Effector memory CD8-positive, alpha-beta T cell (primary cell): ENCODE measurements at regions not wholly inside any gene's neighbourhood (a gene's known extent, or its start where the extent isn't known, plus 50 kb on each side); places are given as distances from the start of the nearest gene placed in this dataset.

Experiments used
- ATAC-seq: fragments of 150-1000 bp; cut with Tn5 transposase; replicated peaks from 2 replicates; pipeline ENCODE4 v1.10.0; 2021; ENCODE audit warnings: mild to moderate bottlenecking, moderate library complexity
- DNase-seq, 3 experiments: peaks; one replicate each; pipeline ENCODE4 v3.0.0; 2021
- H3K27ac Mint-ChIP-seq, 2 donors: one replicate each; pipeline ENCODE4 v1.8.0; 2022; ENCODE audit warnings: mild to moderate bottlenecking in 2 of 2, mixed read lengths in 2 of 2, moderate library complexity in 2 of 2
- H3K27me3 Mint-ChIP-seq, 2 donors: one replicate each; pipeline ENCODE4 v1.8.0; 2022; ENCODE audit warnings: mixed read lengths in 2 of 2
- H3K36me3 Mint-ChIP-seq: one replicate; pipeline ENCODE4 v1.8.0; 2022; ENCODE audit warnings: mild to moderate bottlenecking, moderate library complexity, mixed read lengths; ENCODE audit not compliant: insufficient read depth
- H3K4me1 Mint-ChIP-seq, 2 donors: one replicate each; pipeline ENCODE4 v1.8.0; 2022; ENCODE audit warnings: low read depth in 2 of 2, mixed read lengths in 2 of 2
- H3K4me3 Mint-ChIP-seq, 2 donors: one replicate each; pipeline ENCODE4 v1.8.0; 2022; ENCODE audit warnings: mild to moderate bottlenecking in 2 of 2, mixed read lengths in 2 of 2, moderate library complexity in 2 of 2
- H3K9me3 Mint-ChIP-seq, 2 donors: one replicate each; pipeline ENCODE4 v1.8.0; 2022; ENCODE audit warnings: mixed read lengths in 2 of 2

DNA sequence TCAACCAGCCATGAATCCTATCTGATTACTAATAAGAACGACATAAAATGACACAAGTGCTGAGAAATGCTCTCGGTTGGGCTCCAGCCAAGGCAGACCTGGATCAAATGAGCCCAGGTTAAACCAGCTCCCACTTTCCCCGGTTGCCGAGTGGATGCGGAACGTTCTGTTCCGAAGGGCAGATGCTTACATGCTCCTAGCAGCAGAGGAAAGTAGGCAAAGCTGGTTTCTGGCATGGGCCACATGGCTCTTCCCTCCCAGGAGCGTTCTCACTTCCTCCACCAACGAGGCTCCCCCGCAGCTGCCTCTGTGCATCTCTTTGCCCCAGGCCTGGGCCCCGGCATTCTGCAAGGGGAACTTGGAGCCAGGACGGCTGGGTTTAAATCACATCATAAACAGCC is 61.8 kb upstream of the SDK1 start:
- H3K27ac Mint-ChIP-seq, result no peak overlapping the region
- H3K9me3 Mint-ChIP-seq, result peaks cover 7 to 11% of the 10 kb centered on the region in 2 donors
- ATAC-seq (no peak), DNase-seq (no peak)
- peaks cover 30 to 33% of the 10 kb centered on the region in 2 donors for H3K27me3 Mint-ChIP-seq
- no peak overlapping the region for H3K4me3 Mint-ChIP-seq
- H3K36me3 Mint-ChIP-seq, result no peaks in the 10 kb centered on the region
- no peaks in the 10 kb centered on the region for H3K4me1 Mint-ChIP-seq

DNA sequence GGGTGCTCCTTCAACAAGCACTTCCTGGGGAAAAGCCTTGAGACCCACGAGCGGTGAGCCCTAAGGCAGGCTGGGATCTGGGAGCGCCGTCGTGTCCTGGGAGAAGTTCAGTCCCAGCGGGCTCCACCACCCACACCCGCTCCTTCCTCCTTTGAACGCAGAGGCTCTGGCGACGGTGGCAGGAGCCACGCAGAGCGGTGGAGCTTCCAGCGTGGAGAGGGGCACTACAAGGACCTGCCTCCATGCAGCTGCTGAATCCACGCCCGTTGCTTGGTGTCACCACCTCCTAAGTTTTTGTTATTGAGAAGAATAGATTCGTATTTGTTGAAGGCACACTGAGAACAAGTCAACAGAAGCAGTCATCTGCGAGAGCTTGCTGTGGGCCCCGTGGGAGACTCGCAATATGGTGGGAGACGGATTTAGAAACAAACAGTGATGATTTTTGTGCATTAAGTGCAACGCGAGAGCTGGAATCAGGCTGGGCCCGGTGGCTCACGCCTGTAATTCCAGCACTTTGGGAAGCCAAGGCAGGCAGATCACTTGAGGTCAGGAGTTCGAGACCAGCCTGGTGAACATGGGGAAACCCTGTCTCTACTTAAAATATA is 60.1 kb upstream of the SDK1 start:
- Mint-ChIP-seq H3K4me3 (no peak overlapping the region), H3K27ac (no peak overlapping the region), H3K9me3 (no peaks in the 10 kb centered on the region), H3K27me3 (peaks cover 30 to 38% of the 10 kb centered on the region in 2 donors), H3K36me3 (peaks cover 3% of the 10 kb centered on the region), H3K4me1 (no peaks in the 10 kb centered on the region)
- DNase-seq, result no peak
- ATAC-seq, result no peak

GRCh38 chr7:3241686-3242258 is 59.3 kb upstream of the SDK1 start:
- no peaks in the 10 kb centered on the region for H3K4me1 Mint-ChIP-seq
- peaks cover 3% of the 10 kb centered on the region for H3K36me3 Mint-ChIP-seq
- H3K27me3 Mint-ChIP-seq, result peaks cover 30 to 46% of the 10 kb centered on the region in 2 donors
- DNase-seq (no peak), ATAC-seq (no peak)
- H3K4me3 Mint-ChIP-seq, result no peak overlapping the region
- no peak overlapping the region for H3K27ac Mint-ChIP-seq
- peaks cover 0 to 2% of the 10 kb centered on the region in 2 donors for H3K9me3 Mint-ChIP-seq

DNA sequence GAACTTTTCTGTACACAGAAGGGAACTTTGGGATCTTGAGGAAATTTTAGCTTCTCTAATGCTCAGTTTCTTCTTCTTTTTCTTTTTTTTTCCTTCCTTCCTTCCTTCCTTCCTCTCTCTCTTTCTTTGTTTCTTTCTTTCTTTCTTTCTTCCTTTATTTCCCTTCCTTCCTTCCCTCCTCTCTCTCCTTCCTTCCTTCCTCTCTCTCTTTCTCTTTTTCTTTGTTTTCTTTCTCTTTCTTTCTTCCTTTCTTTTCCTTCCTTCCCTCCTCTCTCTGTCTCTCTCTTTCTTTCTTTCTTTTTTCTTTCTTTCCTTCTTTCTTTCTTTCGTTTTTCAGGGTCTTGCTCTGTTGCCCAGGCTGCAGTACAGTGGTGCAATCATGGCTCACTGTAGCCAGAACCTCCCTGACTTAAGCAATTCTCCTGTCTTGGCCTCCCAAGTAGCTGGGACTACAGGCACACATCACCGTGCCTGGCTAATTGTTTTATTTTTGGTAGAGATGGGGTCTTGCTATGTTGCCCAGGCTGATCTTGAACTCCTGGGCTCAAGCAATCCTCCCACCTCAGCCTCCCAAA is 58.6 kb upstream of the SDK1 start:
- H3K9me3 Mint-ChIP-seq, result peaks cover 0 to 7% of the 10 kb centered on the region in 2 donors
- H3K36me3 Mint-ChIP-seq, result peaks cover 3% of the 10 kb centered on the region
- no peak overlapping the region for H3K4me3 Mint-ChIP-seq
- H3K4me1 Mint-ChIP-seq, result no peaks in the 10 kb centered on the region
- no peak overlapping the region for H3K27ac Mint-ChIP-seq
- H3K27me3 Mint-ChIP-seq, result peaks cover 30 to 50% of the 10 kb centered on the region in 2 donors
- DNase-seq (no peak), ATAC-seq (no peak)

DNA sequence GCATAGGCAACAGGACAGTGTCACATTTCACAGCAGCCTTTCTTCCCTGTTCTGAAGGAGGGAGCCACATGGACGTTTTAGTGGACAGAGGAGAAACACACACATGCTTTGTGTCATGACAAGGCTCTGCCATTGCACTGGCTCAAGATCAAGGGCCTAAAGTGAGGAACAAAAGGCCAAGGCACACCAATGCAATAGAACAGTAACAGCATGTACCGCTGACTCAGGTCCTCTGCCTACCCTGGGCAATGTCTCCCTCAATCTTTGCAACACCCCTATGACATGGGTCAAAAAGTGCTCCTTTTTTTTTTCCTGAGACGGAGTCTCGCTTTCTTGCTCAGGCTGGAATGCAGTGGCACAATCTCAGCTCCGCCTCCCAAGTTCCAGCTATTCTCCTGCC is 57.8 kb upstream of the SDK1 start:
- Mint-ChIP-seq H3K36me3 (peaks cover 3% of the 10 kb centered on the region), H3K4me1 (no peaks in the 10 kb centered on the region), H3K27me3 (peaks cover 22 to 43% of the 10 kb centered on the region in 2 donors), H3K4me3 (no peak overlapping the region), H3K27ac (no peak overlapping the region), H3K9me3 (peaks cover 0 to 7% of the 10 kb centered on the region in 2 donors)
- ATAC-seq, result no peak
- no peak for DNase-seq

GRCh38 chr7:3243680-3244079 is 57.4 kb upstream of the SDK1 start:
- no peak for DNase-seq
- Mint-ChIP-seq H3K27ac (no peak overlapping the region), H3K4me1 (no peaks in the 10 kb centered on the region), H3K9me3 (peaks cover 0 to 7% of the 10 kb centered on the region in 2 donors), H3K27me3 (peaks cover 25 to 44% of the 10 kb centered on the region in 2 donors), H3K4me3 (no peak overlapping the region), H3K36me3 (peaks cover 3% of the 10 kb centered on the region)
- ATAC-seq, result no peak

- ATAC-seq (no peak), DNase-seq (no peak)
- Mint-ChIP-seq H3K27ac (no peak overlapping the region), H3K27me3 (peaks cover 27 to 51% of the 10 kb centered on the region in 2 donors), H3K36me3 (peaks cover 3% of the 10 kb centered on the region), H3K4me3 (no peak overlapping the region), H3K4me1 (no peaks in the 10 kb centered on the region), H3K9me3 (peaks cover 0 to 7% of the 10 kb centered on the region in 2 donors)
Observed at GRCh38 chr7:3244241-3244814, 56.7 kb upstream of the SDK1 start.

GRCh38 chr7:3245077-3245476 is 56.0 kb upstream of the SDK1 start:
- Mint-ChIP-seq H3K4me3 (no peak overlapping the region), H3K27ac (no peak overlapping the region), H3K36me3 (peaks cover 3% of the 10 kb centered on the region), H3K9me3 (peaks cover 0 to 7% of the 10 kb centered on the region in 2 donors), H3K4me1 (no peaks in the 10 kb centered on the region), H3K27me3 (peaks cover 27 to 55% of the 10 kb centered on the region in 2 donors)
- ATAC-seq (no peak), DNase-seq (no peak)

- Mint-ChIP-seq H3K9me3 (peaks cover 0 to 7% of the 10 kb centered on the region in 2 donors), H3K27me3 (peaks cover 24 to 54% of the 10 kb centered on the region in 2 donors), H3K4me3 (no peak overlapping the region), H3K4me1 (no peaks in the 10 kb centered on the region), H3K36me3 (peaks cover 3% of the 10 kb centered on the region), H3K27ac (no peak overlapping the region)
- DNase-seq (no peak), ATAC-seq (no peak)
Observed at GRCh38 chr7:3245721-3246120, 55.3 kb upstream of the SDK1 start.

DNA sequence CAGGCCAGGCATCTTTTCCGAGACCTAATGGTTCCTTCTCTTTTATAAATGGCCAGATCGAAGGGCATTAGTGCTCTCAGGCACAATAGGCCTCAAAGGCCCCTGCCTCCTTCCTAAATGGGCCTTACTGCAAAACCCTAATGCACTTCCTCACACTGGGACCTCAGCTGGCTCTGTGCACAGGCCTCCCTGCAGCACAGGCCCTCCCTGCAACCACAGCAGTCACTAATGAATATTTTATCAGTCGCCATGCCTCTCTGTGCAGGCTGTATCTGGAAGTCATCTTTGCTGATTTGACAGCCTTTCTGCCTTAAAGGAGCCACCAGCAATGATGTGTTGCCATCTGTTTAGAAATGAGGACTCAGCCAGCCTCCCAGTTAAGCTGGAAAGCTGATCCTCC is 54.9 kb upstream of the SDK1 start:
- Mint-ChIP-seq H3K9me3 (peaks cover 0 to 7% of the 10 kb centered on the region in 2 donors), H3K4me3 (no peak overlapping the region), H3K27ac (no peak overlapping the region), H3K4me1 (no peaks in the 10 kb centered on the region), H3K36me3 (peaks cover 3% of the 10 kb centered on the region), H3K27me3 (peaks cover 24 to 54% of the 10 kb centered on the region in 2 donors)
- ATAC-seq (no peak), DNase-seq (no peak)

DNA sequence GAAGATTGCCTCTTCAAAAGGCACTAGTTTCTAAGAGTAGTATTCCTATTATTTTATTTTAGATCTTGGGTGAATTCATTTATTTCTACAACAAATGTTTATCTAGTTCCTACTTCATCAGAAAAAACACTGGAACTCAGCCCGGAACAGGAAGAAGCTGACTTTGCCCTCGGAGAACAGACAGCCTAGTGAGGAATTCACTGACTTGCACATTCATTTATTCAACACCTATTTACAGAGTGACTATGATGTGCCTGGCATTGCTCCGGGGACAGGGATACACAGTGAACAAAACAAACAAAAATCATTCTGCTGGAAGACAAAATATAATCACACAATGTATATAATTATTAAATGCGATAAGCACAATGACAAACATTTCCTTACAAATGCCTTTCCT is 54.4 kb upstream of the SDK1 start:
- Mint-ChIP-seq H3K27ac (no peak overlapping the region), H3K4me1 (no peaks in the 10 kb centered on the region), H3K36me3 (peaks cover 3% of the 10 kb centered on the region), H3K4me3 (no peak overlapping the region), H3K9me3 (peaks cover 0 to 7% of the 10 kb centered on the region in 2 donors), H3K27me3 (peaks cover 24 to 51% of the 10 kb centered on the region in 2 donors)
- no peak for ATAC-seq
- no peak for DNase-seq

DNA sequence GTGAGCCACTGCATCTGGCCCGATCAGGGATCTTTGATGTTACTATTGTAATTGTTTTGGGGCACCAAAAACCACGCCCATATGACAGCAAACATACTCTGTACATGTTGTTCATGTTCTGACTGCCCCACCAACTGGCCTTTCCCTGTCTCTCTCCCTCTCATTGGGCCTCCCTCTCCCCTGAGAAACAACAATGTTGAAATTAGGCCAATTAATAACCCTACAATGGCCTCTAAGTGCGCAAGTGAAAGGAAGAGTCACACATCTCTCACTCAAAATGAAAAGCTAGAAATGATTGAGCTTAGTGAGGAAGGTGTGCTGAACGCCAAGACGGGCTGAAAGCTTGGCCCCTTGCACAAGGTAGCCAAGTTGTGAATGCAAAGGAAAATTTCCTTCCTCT is 50.3 kb upstream of the SDK1 start:
- no peak overlapping the region for H3K27ac Mint-ChIP-seq
- DNase-seq (no peak), ATAC-seq (no peak)
- H3K9me3 Mint-ChIP-seq, result peaks cover 0 to 7% of the 10 kb centered on the region in 2 donors
- H3K27me3 Mint-ChIP-seq, result peaks cover 22 to 59% of the 10 kb centered on the region in 2 donors
- H3K4me1 Mint-ChIP-seq, result no peaks in the 10 kb centered on the region
- H3K4me3 Mint-ChIP-seq, result no peak overlapping the region
- peaks cover under 1% of the 10 kb centered on the region for H3K36me3 Mint-ChIP-seq
